HTR-8/SVneo (cell line): ENCODE measurements at regions not wholly inside any gene's neighbourhood (a gene's known extent, or its start where the extent isn't known, plus 50 kb on each side); places are given as distances from the start of the nearest gene placed in this dataset.

Experiments
- DNase-seq: peaks from one replicate; pipeline ENCODE4 v3.0.0; 2011; ENCODE audit warnings: low spot score, mixed read lengths; ENCODE audit not compliant: insufficient read length
- FAIRE-seq: peaks from 2 replicates; lab custom pipeline; 2011; peaks lifted over from hg19 to GRCh38; lab: Jason Lieb, UNC

- FAIRE-seq (no peak), DNase-seq (no peak)
Observed at GRCh38 chr20:18956890-18957289, 143.3 kb downstream of the SCP2D1 start.

- FAIRE-seq: no peak
- no peak for DNase-seq
Observed at GRCh38 chr20:18957328-18957727, 143.7 kb downstream of the SCP2D1 start.

GRCh38 chr20:18971121-18971520 is 157.5 kb downstream of the SCP2D1 start:
- DNase-seq (no peak), FAIRE-seq (no peak)

- FAIRE-seq (no peak), DNase-seq (no peak)
Observed at GRCh38 chr20:18971574-18971973, 158.0 kb downstream of the SCP2D1 start.

- DNase-seq (no peak), FAIRE-seq (no peak)
Observed at GRCh38 chr20:18972251-18972876, 158.8 kb downstream of the SCP2D1 start.

GRCh38 chr20:18973529-18974173 is 160.1 kb downstream of the SCP2D1 start:
- DNase-seq: no peak
- no peak for FAIRE-seq

GRCh38 chr20:18974660-18975059 is 161.1 kb downstream of the SCP2D1 start:
- no peak for FAIRE-seq
- DNase-seq: no peak

GRCh38 chr20:18977441-18977840 is 163.9 kb downstream of the SCP2D1 start:
- DNase-seq (no peak), FAIRE-seq (no peak)

- DNase-seq (no peak), FAIRE-seq (no peak)
Observed at GRCh38 chr20:18978311-18978710, 164.7 kb downstream of the SCP2D1 start.

GRCh38 chr20:18979132-18979531 is 165.5 kb downstream of the SCP2D1 start:
- DNase-seq: no peak
- FAIRE-seq: no peak

- no peak for FAIRE-seq
- no peak for DNase-seq
Observed at GRCh38 chr20:18981962-18982539, 168.5 kb downstream of the SCP2D1 start.

- FAIRE-seq (no peak), DNase-seq (no peak)
Observed at GRCh38 chr20:18983796-18984195, 170.2 kb downstream of the SCP2D1 start.

- no peak for FAIRE-seq
Observed at GRCh38 chr20:18984238-18985200, 170.9 kb downstream of the SCP2D1 start.

GRCh38 chr20:18985551-18985950 is 172.0 kb downstream of the SCP2D1 start:
- FAIRE-seq (no peak), DNase-seq (no peak)

More at GRCh38 chr20:18984238-18985200, 170.9 kb downstream of the SCP2D1 start:
- DNase-seq: no peak

GRCh38 chr20:18986146-18986830 is 172.7 kb downstream of the SCP2D1 start:
- FAIRE-seq: no peak
- no peak for DNase-seq

- FAIRE-seq (no peak), DNase-seq (no peak)
Observed at GRCh38 chr20:18986895-18987580, 173.5 kb downstream of the SCP2D1 start.

- FAIRE-seq (no peak), DNase-seq (no peak)
Observed at GRCh38 chr20:18987781-18988360, 174.3 kb downstream of the SCP2D1 start.

- no peak for DNase-seq
- FAIRE-seq: no peak
Observed at GRCh38 chr20:18988701-18989100, 175.1 kb downstream of the SCP2D1 start.
